ENCODE measurements at regions not wholly inside any gene's neighbourhood (a gene's known extent, or its start where the extent isn't known, plus 50 kb on each side); places are given as distances from the start of the nearest gene placed in this dataset.

GRCh38 chr12:68461645-68462044 is 129.5 kb upstream of the MDM1 start:
- FAIRE-seq (no peak), DNase-seq (ENCODE audit: low read depth, low spot score) (no peak)
- Histone ChIP-seq H2AFZ (ENCODE audit: control insufficient read depth, low read length) (no peak overlapping the region), H3K9me1 (ENCODE audit: control insufficient read depth, extremely low read depth, insufficient read depth, low read length) (no peaks in the 10 kb centered on the region), H3K4me1 (ENCODE audit: control insufficient read depth, extremely low read depth, insufficient read depth, low read length) (no peaks in the 10 kb centered on the region), H3K27me3 (ENCODE audit: control insufficient read depth, extremely low read depth, insufficient read depth, low read length) (no peaks in the 10 kb centered on the region), H4K20me1 (ENCODE audit: control insufficient read depth, extremely low read depth, insufficient read depth, low read length) (no peaks in the 10 kb centered on the region), H3K79me2 (ENCODE audit: control insufficient read depth, insufficient read depth, low read length) (no peaks in the 10 kb centered on the region), H3K9me3 (ENCODE audit: control insufficient read depth, low read depth, low read length) (no peaks in the 10 kb centered on the region), H3K9ac (ENCODE audit: control insufficient read depth, extremely low read depth, insufficient read depth, low read length) (no peak overlapping the region), H3K4me3 (ENCODE audit: control insufficient read depth in 2 of 3, extremely low read depth in 1 of 3, insufficient read depth in 2 of 3, low read depth in 1 of 3, low read length in 3 of 3) (no peak overlapping the region), H3K36me3 (ENCODE audit: control insufficient read depth in 2 of 2, extremely low read depth in 1 of 2, insufficient read depth in 2 of 2, low read length in 2 of 2) (no peaks in the 10 kb centered on the region), H3K4me2 (ENCODE audit: control insufficient read depth, extremely low read depth, insufficient read depth, low read depth, low read length) (no peak overlapping the region), H3K27ac (ENCODE audit: control insufficient read depth, insufficient read depth, low read length) (no peak overlapping the region)
- dilution Hi-C loops (cut with MboI; ENCODE audit: extremely low pct_ligation_motif_present, low sequenced_read_pairs), result no loop called here
- TF ChIP-seq EZH2 (IDR thresholded peaks at IDR 0.05; ENCODE audit: low read length), result no peak
- TF ChIP-seq, protein P1, sequence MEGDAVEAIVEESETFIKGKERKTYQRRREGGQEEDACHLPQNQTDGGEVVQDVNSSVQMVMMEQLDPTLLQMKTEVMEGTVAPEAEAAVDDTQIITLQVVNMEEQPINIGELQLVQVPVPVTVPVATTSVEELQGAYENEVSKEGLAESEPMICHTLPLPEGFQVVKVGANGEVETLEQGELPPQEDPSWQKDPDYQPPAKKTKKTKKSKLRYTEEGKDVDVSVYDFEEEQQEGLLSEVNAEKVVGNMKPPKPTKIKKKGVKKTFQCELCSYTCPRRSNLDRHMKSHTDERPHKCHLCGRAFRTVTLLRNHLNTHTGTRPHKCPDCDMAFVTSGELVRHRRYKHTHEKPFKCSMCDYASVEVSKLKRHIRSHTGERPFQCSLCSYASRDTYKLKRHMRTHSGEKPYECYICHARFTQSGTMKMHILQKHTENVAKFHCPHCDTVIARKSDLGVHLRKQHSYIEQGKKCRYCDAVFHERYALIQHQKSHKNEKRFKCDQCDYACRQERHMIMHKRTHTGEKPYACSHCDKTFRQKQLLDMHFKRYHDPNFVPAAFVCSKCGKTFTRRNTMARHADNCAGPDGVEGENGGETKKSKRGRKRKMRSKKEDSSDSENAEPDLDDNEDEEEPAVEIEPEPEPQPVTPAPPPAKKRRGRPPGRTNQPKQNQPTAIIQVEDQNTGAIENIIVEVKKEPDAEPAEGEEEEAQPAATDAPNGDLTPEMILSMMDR (optimal IDR thresholded peaks at IDR 0.05 in 1 of 3, IDR thresholded peaks at IDR 0.05 in 1 of 3, conservative IDR thresholded peaks at IDR 0.05 in 1 of 3; ENCODE audit: extremely low read depth in 1 of 3, insufficient read depth in 2 of 3, low read length in 3 of 3), result no peak

DNA sequence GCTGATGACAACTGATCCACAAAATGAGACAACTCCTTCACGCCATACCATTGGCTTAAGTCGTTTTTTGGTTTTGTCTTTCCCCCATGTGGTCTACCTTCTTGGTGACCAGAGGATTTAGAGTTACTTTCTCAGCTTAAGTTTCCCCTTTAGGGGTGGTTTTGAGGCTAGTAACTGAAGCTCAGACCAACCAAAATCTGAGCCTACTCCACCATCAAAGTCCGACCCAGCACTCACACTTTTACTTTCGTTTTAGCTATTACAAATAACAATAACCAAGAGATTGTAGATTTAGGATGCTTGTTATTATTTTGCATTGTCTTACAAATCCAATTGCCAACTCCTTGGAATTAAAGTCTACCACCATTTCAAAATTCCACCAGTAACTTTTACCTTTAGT is 130.6 kb upstream of the MDM1 start:
- H3K4me3 ChIP-seq (ENCODE audit: control insufficient read depth in 2 of 3, extremely low read depth in 1 of 3, insufficient read depth in 2 of 3, low read depth in 1 of 3, low read length in 3 of 3), result no peak overlapping the region

More for the DNA sequence above, 130.6 kb upstream of the MDM1 start:
- Histone ChIP-seq H3K9me1 (ENCODE audit: control insufficient read depth, extremely low read depth, insufficient read depth, low read length) (no peaks in the 10 kb centered on the region), H3K4me2 (ENCODE audit: control insufficient read depth, extremely low read depth, insufficient read depth, low read depth, low read length) (no peak overlapping the region), H3K79me2 (ENCODE audit: control insufficient read depth, insufficient read depth, low read length) (no peaks in the 10 kb centered on the region), H3K9me3 (ENCODE audit: control insufficient read depth, low read depth, low read length) (no peaks in the 10 kb centered on the region), H3K4me1 (ENCODE audit: control insufficient read depth, extremely low read depth, insufficient read depth, low read length) (no peaks in the 10 kb centered on the region), H3K36me3 (ENCODE audit: control insufficient read depth in 2 of 2, extremely low read depth in 1 of 2, insufficient read depth in 2 of 2, low read length in 2 of 2) (no peaks in the 10 kb centered on the region), H2AFZ (ENCODE audit: control insufficient read depth, low read length) (no peak overlapping the region), H3K27me3 (ENCODE audit: control insufficient read depth, extremely low read depth, insufficient read depth, low read length) (no peaks in the 10 kb centered on the region), H3K9ac (ENCODE audit: control insufficient read depth, extremely low read depth, insufficient read depth, low read length) (no peak overlapping the region), H4K20me1 (ENCODE audit: control insufficient read depth, extremely low read depth, insufficient read depth, low read length) (no peaks in the 10 kb centered on the region), H3K27ac (ENCODE audit: control insufficient read depth, insufficient read depth, low read length) (no peak overlapping the region)
- dilution Hi-C loops (cut with MboI; ENCODE audit: extremely low pct_ligation_motif_present, low sequenced_read_pairs), result no loop called here
- FAIRE-seq (no peak), DNase-seq (ENCODE audit: low read depth, low spot score) (no peak)
- TF ChIP-seq, protein P1 (optimal IDR thresholded peaks at IDR 0.05 in 1 of 3, IDR thresholded peaks at IDR 0.05 in 1 of 3, conservative IDR thresholded peaks at IDR 0.05 in 1 of 3; ENCODE audit: extremely low read depth in 1 of 3, insufficient read depth in 2 of 3, low read length in 3 of 3), result no peak
- TF ChIP-seq EZH2 (IDR thresholded peaks at IDR 0.05; ENCODE audit: low read length), result no peak

All from keratinocyte (primary cell).